ENCODE measurements at regions not wholly inside any gene's neighbourhood (a gene's known extent, or its start where the extent isn't known, plus 50 kb on each side); places are given as distances from the start of the nearest gene placed in this dataset.

GRCh38 chrX:98506907-98507306 lies 1623.2 kb downstream of the RPA4 start (continued):
- TF ChIP-seq, protein P1, sequence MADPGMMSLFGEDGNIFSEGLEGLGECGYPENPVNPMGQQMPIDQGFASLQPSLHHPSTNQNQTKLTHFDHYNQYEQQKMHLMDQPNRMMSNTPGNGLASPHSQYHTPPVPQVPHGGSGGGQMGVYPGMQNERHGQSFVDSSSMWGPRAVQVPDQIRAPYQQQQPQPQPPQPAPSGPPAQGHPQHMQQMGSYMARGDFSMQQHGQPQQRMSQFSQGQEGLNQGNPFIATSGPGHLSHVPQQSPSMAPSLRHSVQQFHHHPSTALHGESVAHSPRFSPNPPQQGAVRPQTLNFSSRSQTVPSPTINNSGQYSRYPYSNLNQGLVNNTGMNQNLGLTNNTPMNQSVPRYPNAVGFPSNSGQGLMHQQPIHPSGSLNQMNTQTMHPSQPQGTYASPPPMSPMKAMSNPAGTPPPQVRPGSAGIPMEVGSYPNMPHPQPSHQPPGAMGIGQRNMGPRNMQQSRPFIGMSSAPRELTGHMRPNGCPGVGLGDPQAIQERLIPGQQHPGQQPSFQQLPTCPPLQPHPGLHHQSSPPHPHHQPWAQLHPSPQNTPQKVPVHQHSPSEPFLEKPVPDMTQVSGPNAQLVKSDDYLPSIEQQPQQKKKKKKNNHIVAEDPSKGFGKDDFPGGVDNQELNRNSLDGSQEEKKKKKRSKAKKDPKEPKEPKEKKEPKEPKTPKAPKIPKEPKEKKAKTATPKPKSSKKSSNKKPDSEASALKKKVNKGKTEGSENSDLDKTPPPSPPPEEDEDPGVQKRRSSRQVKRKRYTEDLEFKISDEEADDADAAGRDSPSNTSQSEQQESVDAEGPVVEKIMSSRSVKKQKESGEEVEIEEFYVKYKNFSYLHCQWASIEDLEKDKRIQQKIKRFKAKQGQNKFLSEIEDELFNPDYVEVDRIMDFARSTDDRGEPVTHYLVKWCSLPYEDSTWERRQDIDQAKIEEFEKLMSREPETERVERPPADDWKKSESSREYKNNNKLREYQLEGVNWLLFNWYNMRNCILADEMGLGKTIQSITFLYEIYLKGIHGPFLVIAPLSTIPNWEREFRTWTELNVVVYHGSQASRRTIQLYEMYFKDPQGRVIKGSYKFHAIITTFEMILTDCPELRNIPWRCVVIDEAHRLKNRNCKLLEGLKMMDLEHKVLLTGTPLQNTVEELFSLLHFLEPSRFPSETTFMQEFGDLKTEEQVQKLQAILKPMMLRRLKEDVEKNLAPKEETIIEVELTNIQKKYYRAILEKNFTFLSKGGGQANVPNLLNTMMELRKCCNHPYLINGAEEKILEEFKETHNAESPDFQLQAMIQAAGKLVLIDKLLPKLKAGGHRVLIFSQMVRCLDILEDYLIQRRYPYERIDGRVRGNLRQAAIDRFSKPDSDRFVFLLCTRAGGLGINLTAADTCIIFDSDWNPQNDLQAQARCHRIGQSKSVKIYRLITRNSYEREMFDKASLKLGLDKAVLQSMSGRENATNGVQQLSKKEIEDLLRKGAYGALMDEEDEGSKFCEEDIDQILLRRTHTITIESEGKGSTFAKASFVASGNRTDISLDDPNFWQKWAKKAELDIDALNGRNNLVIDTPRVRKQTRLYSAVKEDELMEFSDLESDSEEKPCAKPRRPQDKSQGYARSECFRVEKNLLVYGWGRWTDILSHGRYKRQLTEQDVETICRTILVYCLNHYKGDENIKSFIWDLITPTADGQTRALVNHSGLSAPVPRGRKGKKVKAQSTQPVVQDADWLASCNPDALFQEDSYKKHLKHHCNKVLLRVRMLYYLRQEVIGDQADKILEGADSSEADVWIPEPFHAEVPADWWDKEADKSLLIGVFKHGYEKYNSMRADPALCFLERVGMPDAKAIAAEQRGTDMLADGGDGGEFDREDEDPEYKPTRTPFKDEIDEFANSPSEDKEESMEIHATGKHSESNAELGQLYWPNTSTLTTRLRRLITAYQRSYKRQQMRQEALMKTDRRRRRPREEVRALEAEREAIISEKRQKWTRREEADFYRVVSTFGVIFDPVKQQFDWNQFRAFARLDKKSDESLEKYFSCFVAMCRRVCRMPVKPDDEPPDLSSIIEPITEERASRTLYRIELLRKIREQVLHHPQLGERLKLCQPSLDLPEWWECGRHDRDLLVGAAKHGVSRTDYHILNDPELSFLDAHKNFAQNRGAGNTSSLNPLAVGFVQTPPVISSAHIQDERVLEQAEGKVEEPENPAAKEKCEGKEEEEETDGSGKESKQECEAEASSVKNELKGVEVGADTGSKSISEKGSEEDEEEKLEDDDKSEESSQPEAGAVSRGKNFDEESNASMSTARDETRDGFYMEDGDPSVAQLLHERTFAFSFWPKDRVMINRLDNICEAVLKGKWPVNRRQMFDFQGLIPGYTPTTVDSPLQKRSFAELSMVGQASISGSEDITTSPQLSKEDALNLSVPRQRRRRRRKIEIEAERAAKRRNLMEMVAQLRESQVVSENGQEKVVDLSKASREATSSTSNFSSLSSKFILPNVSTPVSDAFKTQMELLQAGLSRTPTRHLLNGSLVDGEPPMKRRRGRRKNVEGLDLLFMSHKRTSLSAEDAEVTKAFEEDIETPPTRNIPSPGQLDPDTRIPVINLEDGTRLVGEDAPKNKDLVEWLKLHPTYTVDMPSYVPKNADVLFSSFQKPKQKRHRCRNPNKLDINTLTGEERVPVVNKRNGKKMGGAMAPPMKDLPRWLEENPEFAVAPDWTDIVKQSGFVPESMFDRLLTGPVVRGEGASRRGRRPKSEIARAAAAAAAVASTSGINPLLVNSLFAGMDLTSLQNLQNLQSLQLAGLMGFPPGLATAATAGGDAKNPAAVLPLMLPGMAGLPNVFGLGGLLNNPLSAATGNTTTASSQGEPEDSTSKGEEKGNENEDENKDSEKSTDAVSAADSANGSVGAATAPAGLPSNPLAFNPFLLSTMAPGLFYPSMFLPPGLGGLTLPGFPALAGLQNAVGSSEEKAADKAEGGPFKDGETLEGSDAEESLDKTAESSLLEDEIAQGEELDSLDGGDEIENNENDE (IDR thresholded peaks at IDR 0.05; ENCODE audit: insufficient replicate concordance, low read length): no peak
- no peak for TF ChIP-seq SIN3A (conservative IDR thresholded peaks at IDR 0.05 in 1 of 2, IDR thresholded peaks at IDR 0.05 in 1 of 2; ENCODE audit: low read depth in 1 of 2, low read length in 2 of 2)
